ENCODE measurements at regions not wholly inside any gene's neighbourhood (a gene's known extent, or its start where the extent isn't known, plus 50 kb on each side); places are given as distances from the start of the nearest gene placed in this dataset.

DNA sequence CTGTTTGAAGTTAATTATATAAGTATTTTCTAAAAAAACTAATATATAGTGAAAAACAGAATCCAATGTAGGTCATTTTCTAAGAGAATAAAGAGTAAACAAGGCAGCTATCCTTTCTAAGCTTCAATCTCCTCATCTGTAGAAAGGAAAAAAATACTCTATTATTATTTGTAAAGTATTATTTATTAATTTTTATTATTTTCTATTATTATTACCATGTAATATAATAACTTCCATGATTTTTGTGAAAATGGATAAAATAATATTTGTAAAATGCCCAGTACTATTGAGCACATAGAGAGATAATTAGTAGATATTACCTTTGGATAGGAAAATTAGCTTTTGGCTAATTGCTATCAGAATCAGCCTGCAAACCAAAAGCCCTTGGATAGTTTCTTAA is 684.4 kb downstream of the MTRR start (continued):
- no peak for TF ChIP-seq RAD21 (IDR thresholded peaks at IDR 0.05 in 1 of 2, conservative IDR thresholded peaks at IDR 0.05 in 1 of 2; ENCODE audit: low read depth in 2 of 2, low read length in 2 of 2)

All from H1 (cell line).